DND-41 (cell line): ENCODE measurements at regions not wholly inside any gene's neighbourhood (a gene's known extent, or its start where the extent isn't known, plus 50 kb on each side); places are given as distances from the start of the nearest gene placed in this dataset.

Experiments
- EZH2 ChIP-seq: IDR thresholded peaks from 3 replicates; pipeline ENCODE4 v1.6.1; 2012; ENCODE audit warnings: borderline replicate concordance, low read depth, mild to moderate bottlenecking, moderate library complexity, low read length, inconsistent platforms; ENCODE audit not compliant: severe bottlenecking
- TF ChIP-seq, protein P1 (sequence below): IDR thresholded peaks from 2 replicates; pipeline ENCODE4 v1.5.1; 2012; ENCODE audit warnings: borderline replicate concordance, low read length, moderate library complexity, mild to moderate bottlenecking; ENCODE audit not compliant: poor library complexity, severe bottlenecking; ENCODE audit errors: extremely low read depth

DNA sequence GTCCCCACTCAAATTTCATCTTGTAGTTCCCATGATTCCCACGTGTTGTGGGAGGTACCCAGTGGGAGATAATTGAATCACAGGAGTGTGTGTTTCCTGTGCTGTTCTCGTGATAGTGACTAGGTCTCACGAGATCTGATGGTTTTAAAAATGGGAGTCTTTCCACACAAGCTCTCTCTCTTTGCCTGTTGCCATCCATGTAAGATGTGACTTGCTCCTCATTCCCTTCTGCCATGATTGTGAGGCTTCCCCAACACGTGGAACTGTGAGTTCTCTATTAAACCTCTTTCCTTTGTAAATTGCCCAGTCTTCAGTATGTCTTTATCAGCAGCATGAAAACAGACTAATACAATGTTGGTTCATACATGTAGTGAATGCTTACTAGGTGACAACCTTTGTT, 163.2 kb upstream of the PALMD start:
- TF ChIP-seq, protein P1, sequence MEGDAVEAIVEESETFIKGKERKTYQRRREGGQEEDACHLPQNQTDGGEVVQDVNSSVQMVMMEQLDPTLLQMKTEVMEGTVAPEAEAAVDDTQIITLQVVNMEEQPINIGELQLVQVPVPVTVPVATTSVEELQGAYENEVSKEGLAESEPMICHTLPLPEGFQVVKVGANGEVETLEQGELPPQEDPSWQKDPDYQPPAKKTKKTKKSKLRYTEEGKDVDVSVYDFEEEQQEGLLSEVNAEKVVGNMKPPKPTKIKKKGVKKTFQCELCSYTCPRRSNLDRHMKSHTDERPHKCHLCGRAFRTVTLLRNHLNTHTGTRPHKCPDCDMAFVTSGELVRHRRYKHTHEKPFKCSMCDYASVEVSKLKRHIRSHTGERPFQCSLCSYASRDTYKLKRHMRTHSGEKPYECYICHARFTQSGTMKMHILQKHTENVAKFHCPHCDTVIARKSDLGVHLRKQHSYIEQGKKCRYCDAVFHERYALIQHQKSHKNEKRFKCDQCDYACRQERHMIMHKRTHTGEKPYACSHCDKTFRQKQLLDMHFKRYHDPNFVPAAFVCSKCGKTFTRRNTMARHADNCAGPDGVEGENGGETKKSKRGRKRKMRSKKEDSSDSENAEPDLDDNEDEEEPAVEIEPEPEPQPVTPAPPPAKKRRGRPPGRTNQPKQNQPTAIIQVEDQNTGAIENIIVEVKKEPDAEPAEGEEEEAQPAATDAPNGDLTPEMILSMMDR, result no peak
- no peak for TF ChIP-seq EZH2
